Hepatocyte (in vitro differentiated cells): ENCODE measurements at regions not wholly inside any gene's neighbourhood (a gene's known extent, or its start where the extent isn't known, plus 50 kb on each side); places are given as distances from the start of the nearest gene placed in this dataset.

Experiments
- DNase-seq: peaks from one replicate; pipeline ENCODE4 v3.0.0-alpha.2; 2016; ENCODE audit warnings: low spot score
- H2AFZ ChIP-seq: fragments of 200-600 bp; sonication (generic); 2 replicates; pipeline ENCODE4 v1.6.0; 2016; ENCODE audit warnings: antibody characterized with exemption, mild to moderate bottlenecking
- H3K27ac ChIP-seq: fragments of 200-600 bp; sonication (generic); 2 replicates; pipeline ENCODE4 v1.5.1; 2016; ENCODE audit warnings: mild to moderate bottlenecking
- H3K27me3 ChIP-seq: fragments of 200-600 bp; sonication (generic); 2 replicates; pipeline ENCODE4 v1.6.1; 2016
- H3K36me3 ChIP-seq: fragments of 200-600 bp; sonication (generic); replicated peaks from 2 replicates; pipeline ENCODE4 v1.5.1; 2016; ENCODE audit warnings: low read depth; ENCODE audit not compliant: insufficient read depth
- H3K4me1 ChIP-seq: fragments of 200-600 bp; sonication (generic); 2 replicates; pipeline ENCODE4 v1.5.1; 2016; ENCODE audit warnings: mild to moderate bottlenecking, moderate library complexity; ENCODE audit not compliant: insufficient read depth
- H3K4me2 ChIP-seq: fragments of 200-600 bp; sonication (generic); 2 replicates; pipeline ENCODE4 v1.6.0; 2016
- H3K4me3 ChIP-seq: fragments of 200-600 bp; sonication (generic); 2 replicates; pipeline ENCODE4 v1.5.1; 2016; ENCODE audit warnings: mild to moderate bottlenecking
- H3K79me2 ChIP-seq: fragments of 200-600 bp; sonication (generic); 2 replicates; pipeline ENCODE4 v1.6.0; 2017; ENCODE audit warnings: mild to moderate bottlenecking
- H3K9me2 ChIP-seq: fragments of 200-600 bp; sonication (generic); replicated peaks from 2 replicates; pipeline ENCODE4 v1.6.0; 2017; ENCODE audit warnings: mild to moderate bottlenecking; ENCODE audit not compliant: insufficient read depth
- H3K9me3 ChIP-seq: fragments of 200-600 bp; sonication (generic); 2 replicates; pipeline ENCODE4 v1.5.1; 2016; ENCODE audit warnings: low read depth, mild to moderate bottlenecking
- H4K20me1 ChIP-seq: fragments of 200-600 bp; sonication (generic); 2 replicates; pipeline ENCODE4 v1.6.0; 2016; ENCODE audit warnings: mild to moderate bottlenecking; ENCODE audit not compliant: insufficient read depth, poor library complexity, severe bottlenecking
- CTCF ChIP-seq: fragments of 200-600 bp; sonication (generic); IDR thresholded peaks from 2 replicates; pipeline ENCODE4 v1.5.1; 2016; ENCODE audit warnings: antibody characterized with exemption, mild to moderate bottlenecking; ENCODE audit not compliant: poor library complexity
- EZH2 ChIP-seq: fragments of 200-600 bp; sonication (generic); IDR thresholded peaks from 2 replicates; pipeline ENCODE4 v1.6.1; 2016; ENCODE audit warnings: antibody characterized with exemption, mild to moderate bottlenecking, borderline replicate concordance
- EZH2phosphoT487 ChIP-seq: fragments of 200-600 bp; sonication (generic); IDR thresholded peaks from one replicate; pipeline ENCODE4 v1.6.1; 2018; ENCODE audit warnings: antibody characterized with exemption, mild to moderate bottlenecking, low read depth, moderate library complexity; ENCODE audit not compliant: unreplicated experiment, severe bottlenecking
- WGBS: methylation state at CpG from one replicate; pipeline ENCODE4 v1.1.6; 2016; ENCODE audit warnings: low lambda C conversion rate; ENCODE audit errors: missing lambda C conversion rate; 5-methylcytosine and 5-hydroxymethylcytosine counted together

DNA sequence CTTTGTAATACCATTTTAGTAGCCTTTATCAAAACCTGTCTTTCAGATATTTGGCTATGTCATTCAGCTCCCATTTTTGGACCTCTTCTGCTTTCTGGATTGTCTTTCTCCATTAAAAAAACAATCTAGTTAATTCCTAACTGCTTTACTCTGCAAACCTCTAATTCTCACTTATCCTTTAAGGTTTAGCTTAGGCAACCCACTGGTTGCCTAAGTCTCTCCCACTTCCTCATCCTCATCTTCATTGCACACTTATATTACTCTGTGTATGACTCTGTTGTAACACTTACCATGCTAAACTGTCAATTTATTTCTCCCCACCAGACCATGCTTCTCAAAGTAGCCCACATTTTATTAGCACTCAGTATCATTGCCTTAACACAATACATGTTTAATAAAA, 205.0 kb upstream of the DMRTA1 start:
- Histone ChIP-seq H3K79me2 (no peaks in the 10 kb centered on the region), H3K36me3 (no peaks in the 10 kb centered on the region), H3K27ac (no peak overlapping the region), H2AFZ (no peak overlapping the region), H3K4me1 (peaks cover 14% of the 10 kb centered on the region), H3K27me3 (peaks cover 6% of the 10 kb centered on the region), H4K20me1 (no peaks in the 10 kb centered on the region), H3K4me2 (no peak overlapping the region), H3K9me3 (no peaks in the 10 kb centered on the region), H3K4me3 (no peak overlapping the region), H3K9me2 (no peaks in the 10 kb centered on the region)
- no peak for TF ChIP-seq EZH2
- TF ChIP-seq CTCF, result no peak
- no peak for TF ChIP-seq EZH2phosphoT487
- DNase-seq, result no peak

DNA sequence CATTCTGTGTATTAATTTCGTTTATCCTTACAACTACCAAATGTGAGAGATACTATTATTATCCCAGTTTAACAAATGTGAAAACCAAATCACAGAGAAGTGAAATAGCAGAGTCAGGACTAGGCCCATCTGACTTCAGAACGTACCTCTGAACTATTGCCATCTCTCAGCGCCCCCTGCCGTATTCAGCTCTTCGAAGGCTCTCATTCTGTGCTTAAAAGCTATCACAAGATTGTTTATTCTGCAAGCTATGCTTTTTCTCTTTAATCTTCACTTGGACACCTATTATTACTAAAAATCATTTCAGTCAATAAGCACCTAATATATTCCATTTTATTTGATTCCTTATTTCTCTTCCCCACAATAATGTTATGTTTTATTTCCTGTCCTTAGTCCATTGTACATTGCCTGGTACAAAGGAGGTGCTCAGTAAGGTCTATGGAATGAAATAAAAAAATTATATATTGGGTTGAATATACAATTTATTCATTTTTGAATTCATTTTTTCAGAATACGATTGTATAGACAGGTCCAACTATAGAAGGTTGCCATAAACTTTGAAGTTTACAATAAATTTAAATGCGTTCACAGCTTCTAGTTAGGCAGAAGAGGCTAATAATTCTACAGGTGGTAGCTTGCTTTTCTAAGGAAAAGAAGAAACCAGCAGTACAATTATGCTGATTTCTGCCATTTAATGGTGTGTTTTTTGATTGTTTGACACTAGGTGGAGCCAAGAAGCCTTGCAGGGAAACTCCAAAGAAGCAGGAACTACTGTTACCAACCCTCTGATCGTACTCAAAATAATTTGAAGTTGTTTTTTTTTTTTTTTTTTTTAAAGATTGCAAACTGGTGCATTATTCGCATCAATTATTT, 202.2 kb upstream of the DMRTA1 start:
- Histone ChIP-seq H3K4me2 (peak overlapping the region; percentile 51), H3K27me3 (peaks cover 10% of the 10 kb centered on the region), H3K9me2 (no peaks in the 10 kb centered on the region), H3K27ac (no peak overlapping the region), H3K4me3 (no peak overlapping the region), H4K20me1 (no peaks in the 10 kb centered on the region), H3K79me2 (no peaks in the 10 kb centered on the region), H2AFZ (peak overlapping the region; percentile 10), H3K4me1 (no peaks in the 10 kb centered on the region), H3K9me3 (no peaks in the 10 kb centered on the region), H3K36me3 (no peaks in the 10 kb centered on the region)
- peak; percentile 70 for DNase-seq
- 26% methylated on average over 9 of the region's 9 CpGs for WGBS
- TF ChIP-seq EZH2phosphoT487, result no peak
- peak; percentile 56 for TF ChIP-seq CTCF

DNA sequence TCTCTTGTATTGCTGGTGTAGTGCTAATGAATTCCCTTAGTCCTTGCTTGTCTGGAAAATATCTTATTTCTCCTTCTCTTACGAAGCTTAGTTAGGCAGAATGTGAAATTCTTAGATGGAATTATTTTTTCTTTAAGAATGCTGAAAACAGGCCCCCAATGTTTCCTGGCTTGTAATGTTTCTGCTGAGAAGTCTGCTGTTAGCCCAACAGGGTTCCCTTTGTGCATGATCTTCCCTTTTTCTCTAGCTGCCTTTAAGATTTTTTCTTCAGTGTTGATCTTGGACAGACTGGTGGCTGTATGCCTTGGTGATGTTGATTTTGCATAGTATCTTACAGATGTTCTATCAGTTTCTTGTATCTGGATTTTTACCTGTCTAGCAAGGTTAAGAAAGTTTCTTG, 191.3 kb upstream of the DMRTA1 start:
- TF ChIP-seq EZH2 (no peak), CTCF (no peak), EZH2phosphoT487 (no peak)
- WGBS, result 79% methylated on average over 1 of the region's 1 CpG
- H4K20me1 ChIP-seq, result no peaks in the 10 kb centered on the region

DNA sequence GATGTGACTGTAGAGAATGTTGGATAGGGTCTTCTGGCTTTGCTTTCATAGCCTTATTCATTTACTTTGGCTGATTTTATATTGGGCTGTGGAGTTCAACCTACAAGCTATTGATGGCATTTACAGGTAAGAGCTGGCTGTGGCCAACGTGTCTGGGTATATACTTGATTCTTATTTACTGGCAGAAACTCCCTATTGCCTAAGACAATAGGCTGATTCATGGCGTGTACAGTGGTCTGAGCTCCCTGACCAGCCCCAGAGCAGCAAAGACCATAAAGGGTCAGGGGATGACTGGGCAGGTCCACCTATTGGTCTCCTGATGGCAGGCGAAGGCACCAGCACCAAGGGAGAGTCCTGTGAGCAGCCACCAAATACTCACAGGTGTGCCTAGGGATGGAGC, 190.2 kb upstream of the DMRTA1 start:
- no peaks in the 10 kb centered on the region for H4K20me1 ChIP-seq
- TF ChIP-seq EZH2phosphoT487 (no peak), EZH2 (no peak), CTCF (no peak)
- H3K27me3 ChIP-seq, result no peaks in the 10 kb centered on the region
- no peaks in the 10 kb centered on the region for H3K79me2 ChIP-seq
- H3K4me2 ChIP-seq, result no peak overlapping the region
- no peaks in the 10 kb centered on the region for H3K9me3 ChIP-seq
- DNase-seq, result no peak
- no peak overlapping the region for H3K4me3 ChIP-seq
- H3K4me1 ChIP-seq, result no peaks in the 10 kb centered on the region
- no peak overlapping the region for H2AFZ ChIP-seq
- H3K9me2 ChIP-seq, result no peaks in the 10 kb centered on the region
- H3K36me3 ChIP-seq, result no peaks in the 10 kb centered on the region
- H3K27ac ChIP-seq, result no peak overlapping the region
- WGBS, result 83% methylated on average over 3 of the region's 3 CpGs

More for the DNA sequence above, 191.3 kb upstream of the DMRTA1 start:
- no peaks in the 10 kb centered on the region for H3K79me2 ChIP-seq
- H3K36me3 ChIP-seq, result no peaks in the 10 kb centered on the region
- no peaks in the 10 kb centered on the region for H3K9me2 ChIP-seq
- H3K9me3 ChIP-seq, result no peaks in the 10 kb centered on the region
- H3K4me3 ChIP-seq, result no peak overlapping the region
- no peak overlapping the region for H2AFZ ChIP-seq
- H3K4me2 ChIP-seq, result no peak overlapping the region
- H3K4me1 ChIP-seq, result no peaks in the 10 kb centered on the region
- DNase-seq, result no peak
- H3K27me3 ChIP-seq, result no peaks in the 10 kb centered on the region
- H3K27ac ChIP-seq, result no peak overlapping the region
